GM12878 (cell line): ENCODE measurements at regions not wholly inside any gene's neighbourhood (a gene's known extent, or its start where the extent isn't known, plus 50 kb on each side); places are given as distances from the start of the nearest gene placed in this dataset.

Experiments
- ATAC-seq: fragments of 200-7000 bp; cut with Tn5 transposase; 3 replicates; pipeline ENCODE4 v1.9.1; 2020; ENCODE audit warnings: mild to moderate bottlenecking, moderate library complexity
- BruUV-seq: library from RNA; stranded (reverse); fragments of 400-500 nt; replicated peaks from 2 replicates; lab custom pipeline; 2021; lab: Mats Ljungman, UMichigan
- CTCF ChIA-PET: fragments of 300-600 bp; sonication (Branson Sonifier 250); formaldehyde crosslinking; extraction: SDS; loops from one replicate; lab custom pipeline; 2021; ENCODE audit warnings: inconsistent platforms; lab: Yijun Ruan, JAX
- POLR2A ChIA-PET: fragments of 350-600 bp; formaldehyde crosslinking; extraction: SDS; loops from one replicate; lab custom pipeline; 2021; ENCODE audit warnings: inconsistent platforms; lab: Charles Lee
- RAD21 ChIA-PET: fragments of 300-600 bp; sonication (Branson Sonifier 250); formaldehyde crosslinking; loops from one replicate; lab custom pipeline; 2023; ENCODE audit warnings: antibody characterized with exemption; ENCODE audit not compliant: unreplicated experiment; lab: Charles Lee
- SMC1A ChIA-PET: fragments of 300-600 bp; sonication (Branson Sonifier 250); formaldehyde crosslinking; loops from one replicate; lab custom pipeline; 2023; ENCODE audit not compliant: unreplicated experiment, uncharacterized antibody; lab: Charles Lee
- DNase-seq: peaks from one replicate; pipeline ENCODE4 v3.0.0-alpha.2; 2011; ENCODE audit warnings: low read depth, low spot score
- FAIRE-seq: peaks from 3 replicates; lab custom pipeline; 2011; peaks lifted over from hg19 to GRCh38; lab: Jason Lieb, UNC
- H2AFZ ChIP-seq: 2 replicates; pipeline ENCODE4 v1.6.0; 2011; ENCODE audit warnings: low read depth, low read length, control low read depth; ENCODE audit not compliant: control insufficient read depth
- H3K27ac ChIP-seq: 2 replicates; pipeline ENCODE4 v1.5.1; 2011; ENCODE audit warnings: control low read depth; ENCODE audit not compliant: control insufficient read depth, insufficient read depth
- H3K27me3 ChIP-seq, 2 experiments: replicated peaks in 1 of 2; 2 replicates each; pipeline versions ENCODE4 v1.6.0 to v1.6.1; 2011; ENCODE audit warnings: low read length in 1 of 2; ENCODE audit not compliant: control insufficient read depth in 2 of 2, insufficient read depth in 2 of 2
- H3K36me3 ChIP-seq, 2 experiments: 2 replicates each; pipeline ENCODE4 v1.5.1; 2011; ENCODE audit warnings: low read length in 1 of 2; ENCODE audit not compliant: control insufficient read depth in 2 of 2, insufficient read depth in 2 of 2
- H3K4me1 ChIP-seq: 2 replicates; pipeline ENCODE4 v1.6.1; 2011; ENCODE audit warnings: mild to moderate bottlenecking, low read length, moderate library complexity, mixed read lengths; ENCODE audit not compliant: control insufficient read depth, insufficient read depth
- H3K4me2 ChIP-seq: 2 replicates; pipeline ENCODE4 v1.6.0; 2011; ENCODE audit warnings: control low read depth; ENCODE audit not compliant: control insufficient read depth, insufficient read depth
- H3K4me3 ChIP-seq: fragments of 200-600 bp; sonication (generic); 2 replicates; pipeline ENCODE4 v1.5.1; 2016
- H3K79me2 ChIP-seq: 2 replicates; pipeline ENCODE4 v1.6.0; 2011; ENCODE audit warnings: low read length; ENCODE audit not compliant: control insufficient read depth, insufficient read depth
- H3K9ac ChIP-seq: 2 replicates; pipeline ENCODE4 v1.8.0; 2011; ENCODE audit warnings: low read length, control low read depth, mixed read lengths; ENCODE audit not compliant: control insufficient read depth, insufficient read depth
- H3K9me3 ChIP-seq: replicated peaks from 3 replicates; pipeline ENCODE4 v1.5.1; 2011; ENCODE audit warnings: mild to moderate bottlenecking, low read length; ENCODE audit not compliant: control insufficient read depth, insufficient read depth
- H4K20me1 ChIP-seq: 2 replicates; pipeline ENCODE4 v1.6.0; 2011; ENCODE audit not compliant: control insufficient read depth, insufficient read depth
- CHD4 ChIP-seq: fragments of 200-600 bp; sonication (generic); IDR thresholded peaks from 2 replicates; pipeline ENCODE4 v1.6.1; 2016; ENCODE audit warnings: mild to moderate bottlenecking
- EED ChIP-seq: sonication (generic); IDR thresholded peaks from 2 replicates; pipeline ENCODE4 v1.6.1; 2016; ENCODE audit warnings: antibody characterized with exemption, low read depth
- FOXM1 ChIP-seq: IDR thresholded peaks from 2 replicates; pipeline ENCODE4 v1.6.1; 2012; ENCODE audit warnings: low read depth, mild to moderate bottlenecking, inconsistent platforms, low read length, moderate library complexity
- NR2C2 ChIP-seq: IDR thresholded peaks from 2 replicates; pipeline ENCODE4 v1.6.1; 2011; ENCODE audit warnings: borderline replicate concordance, low read depth; ENCODE audit not compliant: control insufficient read depth, insufficient read length
- RCOR1 ChIP-seq: conservative IDR thresholded peaks from 2 replicates; pipeline ENCODE4 v1.6.1; 2012; ENCODE audit warnings: low read depth, low read length, improper control_type of control experiment
- RUNX3 ChIP-seq: IDR thresholded peaks from 2 replicates; pipeline ENCODE4 v1.6.1; 2012; ENCODE audit warnings: low read length, inconsistent platforms
- SUZ12 ChIP-seq: fragments of 200-600 bp; sonication (generic); IDR thresholded peaks from one replicate; pipeline ENCODE4 v1.6.1; 2018; ENCODE audit warnings: antibody characterized with exemption, mild to moderate bottlenecking; ENCODE audit not compliant: unreplicated experiment
- WGBS: methylation state at CpG from one replicate; pipeline ENCODE4 v1.1.6; 2016; ENCODE audit warnings: low lambda C conversion rate; ENCODE audit not compliant: insufficient replicate concordance, insufficient coverage; ENCODE audit errors: missing lambda C conversion rate; 5-methylcytosine and 5-hydroxymethylcytosine counted together
- in situ Hi-C: fragments of 300-500 bp; cut with MboI; formaldehyde crosslinking; loops from 9 replicates; pipeline ENCODE4 v1.14.3; 2018; ENCODE audit warnings: mixed read lengths
- intact Hi-C: fragments of 100-400 bp; cut with micrococcal nuclease; formaldehyde crosslinking; loops from one replicate; pipeline ENCODE4 v1.14.2; 2022; ENCODE audit not compliant: unreplicated experiment
- TF ChIP-seq, protein P1 (sequence below): IDR thresholded peaks from 2 replicates; pipeline ENCODE4 v1.6.1; 2012; ENCODE audit warnings: mild to moderate bottlenecking, low read depth, low read length
- TF ChIP-seq, protein P2 (sequence below): fragments of 450-650 bp; IDR thresholded peaks from 2 replicates; pipeline ENCODE4 v1.6.1; 2017; ENCODE audit warnings: mild to moderate bottlenecking, moderate library complexity
- TF ChIP-seq, protein P3 (sequence below): fragments of 450-650 bp; IDR thresholded peaks from 2 replicates; pipeline ENCODE4 v1.6.1; 2016; ENCODE audit warnings: mild to moderate bottlenecking
- TF ChIP-seq, protein P4 (sequence below): fragments of 450-650 bp; formaldehyde crosslinking; IDR thresholded peaks from 2 replicates; pipeline ENCODE4 v1.4.0; 2022; ENCODE audit warnings: mild to moderate bottlenecking, moderate library complexity
- TF ChIP-seq, protein P5 (sequence below): IDR thresholded peaks from 2 replicates; pipeline ENCODE4 v1.6.1; 2011; ENCODE audit warnings: mild to moderate bottlenecking, low read depth, low read length, moderate library complexity; ENCODE audit not compliant: insufficient replicate concordance

DNA sequence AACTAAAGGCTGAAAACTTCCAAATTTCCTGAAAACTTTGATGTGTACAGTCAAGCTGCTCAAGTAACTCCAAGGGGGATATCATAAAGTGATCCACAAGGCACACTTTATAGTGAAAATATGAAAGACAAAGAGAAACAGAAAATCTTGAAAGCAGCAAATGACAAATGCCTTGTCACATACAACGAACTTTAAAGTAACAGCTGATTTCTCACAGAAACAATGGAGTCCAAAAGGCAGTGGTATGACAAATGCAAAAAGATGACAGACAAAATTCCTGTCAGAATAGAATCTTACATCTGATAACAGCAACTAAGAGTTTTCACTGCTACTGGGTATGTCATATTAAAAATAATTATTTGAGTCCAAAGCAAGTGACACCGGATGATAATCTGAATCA, 1602.3 kb upstream of the PRR20A start:
- in situ Hi-C loops: no loop called here
- Histone ChIP-seq H3K79me2 (no peaks in the 10 kb centered on the region), H3K4me2 (no peak overlapping the region), H3K27ac (no peak overlapping the region), H4K20me1 (no peaks in the 10 kb centered on the region), H3K4me1 (no peaks in the 10 kb centered on the region), H3K9me3 (no peaks in the 10 kb centered on the region), H3K36me3 (no peaks in the 10 kb centered on the region), H2AFZ (no peak overlapping the region), H3K9ac (no peak overlapping the region), H3K4me3 (no peak overlapping the region), H3K27me3 (no peaks in the 10 kb centered on the region)
- POLR2A ChIA-PET: no interaction called here
- CTCF ChIA-PET: no interaction called here
- no TSS peak for BruUV-seq
- no peak for ATAC-seq
- 0% methylated on average over 2 of the region's 2 CpGs for WGBS
- no peak for DNase-seq
- RAD21 ChIA-PET: no interaction called here
- FAIRE-seq: no peak
- intact Hi-C loops: no loop called here
- SMC1A ChIA-PET: no interaction called here
- TF ChIP-seq NR2C2: no peak
- no peak for TF ChIP-seq CHD4
- TF ChIP-seq RCOR1: no peak
- TF ChIP-seq FOXM1: no peak
- TF ChIP-seq, protein P1, sequence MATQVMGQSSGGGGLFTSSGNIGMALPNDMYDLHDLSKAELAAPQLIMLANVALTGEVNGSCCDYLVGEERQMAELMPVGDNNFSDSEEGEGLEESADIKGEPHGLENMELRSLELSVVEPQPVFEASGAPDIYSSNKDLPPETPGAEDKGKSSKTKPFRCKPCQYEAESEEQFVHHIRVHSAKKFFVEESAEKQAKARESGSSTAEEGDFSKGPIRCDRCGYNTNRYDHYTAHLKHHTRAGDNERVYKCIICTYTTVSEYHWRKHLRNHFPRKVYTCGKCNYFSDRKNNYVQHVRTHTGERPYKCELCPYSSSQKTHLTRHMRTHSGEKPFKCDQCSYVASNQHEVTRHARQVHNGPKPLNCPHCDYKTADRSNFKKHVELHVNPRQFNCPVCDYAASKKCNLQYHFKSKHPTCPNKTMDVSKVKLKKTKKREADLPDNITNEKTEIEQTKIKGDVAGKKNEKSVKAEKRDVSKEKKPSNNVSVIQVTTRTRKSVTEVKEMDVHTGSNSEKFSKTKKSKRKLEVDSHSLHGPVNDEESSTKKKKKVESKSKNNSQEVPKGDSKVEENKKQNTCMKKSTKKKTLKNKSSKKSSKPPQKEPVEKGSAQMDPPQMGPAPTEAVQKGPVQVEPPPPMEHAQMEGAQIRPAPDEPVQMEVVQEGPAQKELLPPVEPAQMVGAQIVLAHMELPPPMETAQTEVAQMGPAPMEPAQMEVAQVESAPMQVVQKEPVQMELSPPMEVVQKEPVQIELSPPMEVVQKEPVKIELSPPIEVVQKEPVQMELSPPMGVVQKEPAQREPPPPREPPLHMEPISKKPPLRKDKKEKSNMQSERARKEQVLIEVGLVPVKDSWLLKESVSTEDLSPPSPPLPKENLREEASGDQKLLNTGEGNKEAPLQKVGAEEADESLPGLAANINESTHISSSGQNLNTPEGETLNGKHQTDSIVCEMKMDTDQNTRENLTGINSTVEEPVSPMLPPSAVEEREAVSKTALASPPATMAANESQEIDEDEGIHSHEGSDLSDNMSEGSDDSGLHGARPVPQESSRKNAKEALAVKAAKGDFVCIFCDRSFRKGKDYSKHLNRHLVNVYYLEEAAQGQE: no peak
- TF ChIP-seq RUNX3: no peak
- TF ChIP-seq EED: no peak
- TF ChIP-seq, protein P2, sequence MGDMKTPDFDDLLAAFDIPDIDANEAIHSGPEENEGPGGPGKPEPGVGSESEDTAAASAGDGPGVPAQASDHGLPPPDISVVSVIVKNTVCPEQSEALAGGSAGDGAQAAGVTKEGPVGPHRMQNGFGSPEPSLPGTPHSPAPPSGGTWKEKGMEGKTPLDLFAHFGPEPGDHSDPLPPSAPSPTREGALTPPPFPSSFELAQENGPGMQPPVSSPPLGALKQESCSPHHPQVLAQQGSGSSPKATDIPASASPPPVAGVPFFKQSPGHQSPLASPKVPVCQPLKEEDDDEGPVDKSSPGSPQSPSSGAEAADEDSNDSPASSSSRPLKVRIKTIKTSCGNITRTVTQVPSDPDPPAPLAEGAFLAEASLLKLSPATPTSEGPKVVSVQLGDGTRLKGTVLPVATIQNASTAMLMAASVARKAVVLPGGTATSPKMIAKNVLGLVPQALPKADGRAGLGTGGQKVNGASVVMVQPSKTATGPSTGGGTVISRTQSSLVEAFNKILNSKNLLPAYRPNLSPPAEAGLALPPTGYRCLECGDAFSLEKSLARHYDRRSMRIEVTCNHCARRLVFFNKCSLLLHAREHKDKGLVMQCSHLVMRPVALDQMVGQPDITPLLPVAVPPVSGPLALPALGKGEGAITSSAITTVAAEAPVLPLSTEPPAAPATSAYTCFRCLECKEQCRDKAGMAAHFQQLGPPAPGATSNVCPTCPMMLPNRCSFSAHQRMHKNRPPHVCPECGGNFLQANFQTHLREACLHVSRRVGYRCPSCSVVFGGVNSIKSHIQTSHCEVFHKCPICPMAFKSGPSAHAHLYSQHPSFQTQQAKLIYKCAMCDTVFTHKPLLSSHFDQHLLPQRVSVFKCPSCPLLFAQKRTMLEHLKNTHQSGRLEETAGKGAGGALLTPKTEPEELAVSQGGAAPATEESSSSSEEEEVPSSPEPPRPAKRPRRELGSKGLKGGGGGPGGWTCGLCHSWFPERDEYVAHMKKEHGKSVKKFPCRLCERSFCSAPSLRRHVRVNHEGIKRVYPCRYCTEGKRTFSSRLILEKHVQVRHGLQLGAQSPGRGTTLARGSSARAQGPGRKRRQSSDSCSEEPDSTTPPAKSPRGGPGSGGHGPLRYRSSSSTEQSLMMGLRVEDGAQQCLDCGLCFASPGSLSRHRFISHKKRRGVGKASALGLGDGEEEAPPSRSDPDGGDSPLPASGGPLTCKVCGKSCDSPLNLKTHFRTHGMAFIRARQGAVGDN: no peak
- TF ChIP-seq, protein P3, sequence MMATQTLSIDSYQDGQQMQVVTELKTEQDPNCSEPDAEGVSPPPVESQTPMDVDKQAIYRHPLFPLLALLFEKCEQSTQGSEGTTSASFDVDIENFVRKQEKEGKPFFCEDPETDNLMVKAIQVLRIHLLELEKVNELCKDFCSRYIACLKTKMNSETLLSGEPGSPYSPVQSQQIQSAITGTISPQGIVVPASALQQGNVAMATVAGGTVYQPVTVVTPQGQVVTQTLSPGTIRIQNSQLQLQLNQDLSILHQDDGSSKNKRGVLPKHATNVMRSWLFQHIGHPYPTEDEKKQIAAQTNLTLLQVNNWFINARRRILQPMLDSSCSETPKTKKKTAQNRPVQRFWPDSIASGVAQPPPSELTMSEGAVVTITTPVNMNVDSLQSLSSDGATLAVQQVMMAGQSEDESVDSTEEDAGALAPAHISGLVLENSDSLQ: no peak
- TF ChIP-seq, protein P4, sequence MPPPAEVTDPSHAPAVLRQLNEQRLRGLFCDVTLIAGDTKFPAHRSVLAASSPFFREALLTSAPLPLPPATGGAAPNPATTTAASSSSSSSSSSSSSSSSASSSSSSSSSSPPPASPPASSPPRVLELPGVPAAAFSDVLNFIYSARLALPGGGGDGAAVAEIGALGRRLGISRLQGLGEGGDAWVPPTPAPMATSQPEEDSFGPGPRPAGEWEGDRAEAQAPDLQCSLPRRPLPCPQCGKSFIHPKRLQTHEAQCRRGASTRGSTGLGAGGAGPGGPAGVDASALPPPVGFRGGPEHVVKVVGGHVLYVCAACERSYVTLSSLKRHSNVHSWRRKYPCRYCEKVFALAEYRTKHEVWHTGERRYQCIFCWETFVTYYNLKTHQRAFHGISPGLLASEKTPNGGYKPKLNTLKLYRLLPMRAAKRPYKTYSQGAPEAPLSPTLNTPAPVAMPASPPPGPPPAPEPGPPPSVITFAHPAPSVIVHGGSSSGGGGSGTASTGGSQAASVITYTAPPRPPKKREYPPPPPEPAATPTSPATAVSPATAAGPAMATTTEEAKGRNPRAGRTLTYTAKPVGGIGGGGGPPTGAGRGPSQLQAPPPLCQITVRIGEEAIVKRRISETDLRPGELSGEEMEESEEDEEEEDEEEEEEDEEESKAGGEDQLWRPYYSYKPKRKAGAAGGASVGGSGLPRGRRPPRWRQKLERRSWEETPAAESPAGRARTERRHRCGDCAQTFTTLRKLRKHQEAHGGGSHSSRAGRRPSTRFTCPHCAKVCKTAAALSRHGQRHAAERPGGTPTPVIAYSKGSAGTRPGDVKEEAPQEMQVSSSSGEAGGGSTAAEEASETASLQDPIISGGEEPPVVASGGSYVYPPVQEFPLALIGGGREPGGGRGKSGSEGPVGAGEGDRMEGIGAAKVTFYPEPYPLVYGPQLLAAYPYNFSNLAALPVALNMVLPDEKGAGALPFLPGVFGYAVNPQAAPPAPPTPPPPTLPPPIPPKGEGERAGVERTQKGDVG: no peak
- TF ChIP-seq, protein P5, sequence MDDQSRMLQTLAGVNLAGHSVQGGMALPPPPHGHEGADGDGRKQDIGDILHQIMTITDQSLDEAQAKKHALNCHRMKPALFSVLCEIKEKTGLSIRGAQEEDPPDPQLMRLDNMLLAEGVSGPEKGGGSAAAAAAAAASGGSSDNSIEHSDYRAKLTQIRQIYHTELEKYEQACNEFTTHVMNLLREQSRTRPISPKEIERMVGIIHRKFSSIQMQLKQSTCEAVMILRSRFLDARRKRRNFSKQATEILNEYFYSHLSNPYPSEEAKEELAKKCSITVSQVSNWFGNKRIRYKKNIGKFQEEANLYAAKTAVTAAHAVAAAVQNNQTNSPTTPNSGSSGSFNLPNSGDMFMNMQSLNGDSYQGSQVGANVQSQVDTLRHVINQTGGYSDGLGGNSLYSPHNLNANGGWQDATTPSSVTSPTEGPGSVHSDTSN: no peak
- TF ChIP-seq SUZ12: no peak
